Endothelial cell of umbilical vein (primary cell): ENCODE measurements at regions not wholly inside any gene's neighbourhood (a gene's known extent, or its start where the extent isn't known, plus 50 kb on each side); places are given as distances from the start of the nearest gene placed in this dataset.

Source experiments
- BruUV-seq: library from RNA; stranded (reverse); fragments of 400-500 nt; replicated peaks from 2 replicates; lab custom pipeline; 2021; lab: Mats Ljungman, UMichigan
- CTCF ChIA-PET: fragments of 300-600, 350-600 bp; sonication (Branson Sonifier 250); formaldehyde crosslinking; loops from one replicate; lab custom pipeline; 2021; ENCODE audit warnings: antibody characterized with exemption, inconsistent platforms; lab: Charles Lee
- POLR2A ChIA-PET: fragments of 300-600, 350-600 bp; sonication (Branson Sonifier 250); formaldehyde crosslinking; loops from one replicate; lab custom pipeline; 2021; ENCODE audit warnings: antibody characterized with exemption, inconsistent platforms; lab: Charles Lee
- DNase-seq: peaks from one replicate; pipeline ENCODE4 v3.0.0-alpha.2; 2011; ENCODE audit warnings: low read depth, low spot score
- FAIRE-seq: peaks from 2 replicates; lab custom pipeline; 2011; peaks lifted over from hg19 to GRCh38; lab: Jason Lieb, UNC
- H2AFZ ChIP-seq: 2 replicates; pipeline ENCODE4 v1.6.0; 2012; ENCODE audit warnings: low read depth, low read length, control low read depth, inconsistent platforms
- H3K27ac ChIP-seq: 2 replicates; pipeline ENCODE4 v1.5.1; 2011; ENCODE audit warnings: low read depth, mild to moderate bottlenecking, control low read depth, low read length, moderate library complexity; ENCODE audit not compliant: insufficient read depth
- H3K27me3 ChIP-seq, 2 experiments: 2 replicates each; pipeline versions ENCODE4 v1.6.0 to v1.6.1; 2011; ENCODE audit warnings: low read length in 2 of 2, mixed read lengths in 1 of 2; ENCODE audit not compliant: control insufficient read depth in 2 of 2, insufficient read depth in 2 of 2
- H3K36me3 ChIP-seq, 2 experiments: 2 replicates in 1 of 2; 3 replicates in 1 of 2; pipeline ENCODE4 v1.5.1; 2011; ENCODE audit warnings: low read length in 2 of 2, mild to moderate bottlenecking in 1 of 2, moderate library complexity in 1 of 2; ENCODE audit not compliant: control insufficient read depth in 2 of 2, insufficient read depth in 2 of 2; ENCODE audit errors: extremely low read depth in 1 of 2
- H3K4me1 ChIP-seq: 3 replicates; pipeline ENCODE4 v1.5.1; 2011; ENCODE audit warnings: mild to moderate bottlenecking, low read length; ENCODE audit not compliant: control insufficient read depth, insufficient read depth; ENCODE audit errors: extremely low read depth
- H3K4me2 ChIP-seq: 2 replicates; pipeline ENCODE4 v1.6.1; 2011; ENCODE audit warnings: low read length, control low read depth, mixed read lengths; ENCODE audit not compliant: insufficient read depth
- H3K4me3 ChIP-seq, 3 experiments: fragments of 200-600 bp in 1 of 3; sonication (generic), shearing (Covaris generic) in 1 of 3; replicated peaks in 1 of 3; 2 replicates each; pipeline ENCODE4 v1.5.1; 2011 to 2016; ENCODE audit warnings: control low read depth in 3 of 3, low read length in 3 of 3, mild to moderate bottlenecking in 2 of 3, inconsistent platforms in 1 of 3, low read depth in 1 of 3, moderate library complexity in 1 of 3; ENCODE audit not compliant: insufficient read depth in 1 of 3
- H3K79me2 ChIP-seq: 2 replicates; pipeline ENCODE4 v1.6.0; 2012; ENCODE audit warnings: low read length, inconsistent platforms; ENCODE audit not compliant: control insufficient read depth, insufficient read depth
- H3K9ac ChIP-seq: replicated peaks from 2 replicates; pipeline ENCODE3; 2011; ENCODE audit warnings: low read length, control low read depth; ENCODE audit not compliant: insufficient read depth; ENCODE audit errors: extremely low read depth
- H3K9me1 ChIP-seq: replicated peaks from 3 replicates; pipeline ENCODE4 v1.6.0; 2011; ENCODE audit warnings: mild to moderate bottlenecking, low read length; ENCODE audit not compliant: control insufficient read depth, insufficient read depth; ENCODE audit errors: extremely low read depth
- H3K9me3 ChIP-seq: replicated peaks from 2 replicates; pipeline ENCODE4 v1.5.1; 2012; ENCODE audit warnings: low read length, inconsistent platforms; ENCODE audit not compliant: control insufficient read depth, insufficient read depth
- H4K20me1 ChIP-seq: replicated peaks from 2 replicates; pipeline ENCODE3; 2011; ENCODE audit warnings: mild to moderate bottlenecking, low read length; ENCODE audit not compliant: control insufficient read depth, insufficient read depth; ENCODE audit errors: extremely low read depth
- EZH2 ChIP-seq: IDR thresholded peaks from 2 replicates; pipeline ENCODE4 v1.6.1; 2012; ENCODE audit warnings: borderline replicate concordance, low read depth, mild to moderate bottlenecking, moderate library complexity, low read length, inconsistent platforms; ENCODE audit not compliant: severe bottlenecking
- FOS ChIP-seq: IDR thresholded peaks from 2 replicates; pipeline ENCODE4 v1.6.1; 2011; ENCODE audit warnings: mild to moderate bottlenecking, low read length, moderate library complexity, borderline replicate concordance; ENCODE audit not compliant: insufficient read depth
- GATA2 ChIP-seq: IDR thresholded peaks from 2 replicates; pipeline ENCODE4 v1.7.0; 2011; ENCODE audit warnings: low read depth, mild to moderate bottlenecking, moderate library complexity, mixed read lengths, low read length; ENCODE audit not compliant: insufficient read length, insufficient read depth
- JUN ChIP-seq: IDR thresholded peaks from 2 replicates; pipeline ENCODE4 v1.6.1; 2011; ENCODE audit warnings: borderline replicate concordance, low read depth; ENCODE audit not compliant: insufficient read length, insufficient read depth
- MYC ChIP-seq: IDR thresholded peaks from one replicate; pipeline ENCODE4 v1.6.1; 2011; ENCODE audit warnings: mild to moderate bottlenecking, low read depth, low read length
- POLR2A ChIP-seq: IDR thresholded peaks from 2 replicates; pipeline ENCODE4 v1.6.1; 2012; ENCODE audit warnings: low read depth, mild to moderate bottlenecking, control low read depth, low read length
- POLR2AphosphoS5 ChIP-seq: IDR thresholded peaks from 2 replicates; pipeline ENCODE4 v1.6.1; 2012; ENCODE audit warnings: low read depth, mild to moderate bottlenecking, control low read depth, low read length, moderate library complexity; ENCODE audit not compliant: insufficient read depth
- dilution Hi-C: fragments of 300-500 bp; cut with MboI; formaldehyde crosslinking; loops from one replicate; pipeline ENCODE4 v1.15.0; 2019; ENCODE audit warnings: low sequenced_read_pairs; ENCODE audit not compliant: extremely low pct_ligation_motif_present
- intact Hi-C: fragments of 100-400 bp; cut with micrococcal nuclease; formaldehyde crosslinking; loops from one replicate; pipeline ENCODE4 v1.10.0; 2022
- TF ChIP-seq, protein P1 (sequence below), 2 donors: IDR thresholded peaks; 1 replicate in 1 of 2; 2 replicates in 1 of 2; pipeline ENCODE4 v1.5.1; 2011; ENCODE audit warnings: low read length in 2 of 2, mild to moderate bottlenecking in 2 of 2, moderate library complexity in 2 of 2, control low read depth in 1 of 2, inconsistent platforms in 1 of 2, low read depth in 1 of 2; ENCODE audit not compliant: insufficient read depth in 1 of 2; ENCODE audit errors: extremely low read depth in 1 of 2
- TF ChIP-seq, protein P2 (sequence below): IDR thresholded peaks from 2 replicates; pipeline ENCODE4 v1.6.1; 2011; ENCODE audit not compliant: insufficient read depth, insufficient read length

GRCh38 chr5:133788121-133788520 lies 175.8 kb upstream of the FSTL4 start:
- intact Hi-C loops = no loop called here
- TF ChIP-seq FOS = no peak
- no peak for TF ChIP-seq MYC
- no peak for TF ChIP-seq GATA2
- TF ChIP-seq, protein P1, sequence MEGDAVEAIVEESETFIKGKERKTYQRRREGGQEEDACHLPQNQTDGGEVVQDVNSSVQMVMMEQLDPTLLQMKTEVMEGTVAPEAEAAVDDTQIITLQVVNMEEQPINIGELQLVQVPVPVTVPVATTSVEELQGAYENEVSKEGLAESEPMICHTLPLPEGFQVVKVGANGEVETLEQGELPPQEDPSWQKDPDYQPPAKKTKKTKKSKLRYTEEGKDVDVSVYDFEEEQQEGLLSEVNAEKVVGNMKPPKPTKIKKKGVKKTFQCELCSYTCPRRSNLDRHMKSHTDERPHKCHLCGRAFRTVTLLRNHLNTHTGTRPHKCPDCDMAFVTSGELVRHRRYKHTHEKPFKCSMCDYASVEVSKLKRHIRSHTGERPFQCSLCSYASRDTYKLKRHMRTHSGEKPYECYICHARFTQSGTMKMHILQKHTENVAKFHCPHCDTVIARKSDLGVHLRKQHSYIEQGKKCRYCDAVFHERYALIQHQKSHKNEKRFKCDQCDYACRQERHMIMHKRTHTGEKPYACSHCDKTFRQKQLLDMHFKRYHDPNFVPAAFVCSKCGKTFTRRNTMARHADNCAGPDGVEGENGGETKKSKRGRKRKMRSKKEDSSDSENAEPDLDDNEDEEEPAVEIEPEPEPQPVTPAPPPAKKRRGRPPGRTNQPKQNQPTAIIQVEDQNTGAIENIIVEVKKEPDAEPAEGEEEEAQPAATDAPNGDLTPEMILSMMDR (IDR thresholded peaks at IDR 0.05; ENCODE audit: extremely low read depth in 1 of 2, insufficient read depth in 1 of 2, low read depth in 1 of 2, low read length in 2 of 2) = no peak
- TF ChIP-seq, protein P2, sequence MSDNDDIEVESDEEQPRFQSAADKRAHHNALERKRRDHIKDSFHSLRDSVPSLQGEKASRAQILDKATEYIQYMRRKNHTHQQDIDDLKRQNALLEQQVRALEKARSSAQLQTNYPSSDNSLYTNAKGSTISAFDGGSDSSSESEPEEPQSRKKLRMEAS = no peak
- TF ChIP-seq POLR2A = no peak
- no peak for TF ChIP-seq POLR2AphosphoS5
- TF ChIP-seq JUN = no peak
- no peak for TF ChIP-seq EZH2
- no peak overlapping the region for H3K27ac ChIP-seq
- ChIA-PET POLR2A (no interaction called here), CTCF (no interaction called here)
- dilution Hi-C loops = no loop called here
- H3K4me3 ChIP-seq = no peak overlapping the region
- DNase-seq (no peak), FAIRE-seq (no peak)
- H3K9me3 ChIP-seq = no peaks in the 10 kb centered on the region
- no peak overlapping the region for H3K4me2 ChIP-seq
- peaks cover 0 to 2% of the 10 kb centered on the region in 2 experiments for H3K27me3 ChIP-seq
- BruUV-seq = no TSS peak
- no peak overlapping the region for H2AFZ ChIP-seq
- H4K20me1 ChIP-seq = no peaks in the 10 kb centered on the region
- H3K4me1 ChIP-seq = no peaks in the 10 kb centered on the region
- H3K79me2 ChIP-seq = no peaks in the 10 kb centered on the region
- H3K36me3 ChIP-seq = no peaks in the 10 kb centered on the region
- H3K9ac ChIP-seq = no peak overlapping the region
- H3K9me1 ChIP-seq = no peaks in the 10 kb centered on the region
